Eye (tissue), 1 donor: ENCODE measurements at regions not wholly inside any gene's neighbourhood (a gene's known extent, or its start where the extent isn't known, plus 50 kb on each side); places are given as distances from the start of the nearest gene placed in this dataset.
"Not testable (repeated sequence)": the region's sequence is repeated elsewhere in the genome, so short reads cannot be mapped to it uniquely, and the experiment has no call there.

ENCODE experiments used
- DNase-seq: peaks from one replicate; pipeline ENCODE4 v3.0.0-alpha.2; 2015

- DNase-seq: no peak
These were observed 134.1 kb upstream of the ZNF462 start for GRCh38 chr9:106728860-106729259.

- peak; percentile 20 for DNase-seq
These were observed 131.1 kb upstream of the ZNF462 start for GRCh38 chr9:106731910-106732309.

GRCh38 chr9:106733828-106734380 is 129.1 kb upstream of the ZNF462 start:
- DNase-seq: no peak

- no peak for DNase-seq
These were observed 125.5 kb upstream of the ZNF462 start for GRCh38 chr9:106737516-106737915.

- DNase-seq: no peak
These were observed 124.9 kb upstream of the ZNF462 start for GRCh38 chr9:106738109-106738508.

GRCh38 chr9:106745457-106745856 is 117.5 kb upstream of the ZNF462 start:
- DNase-seq: no peak

- DNase-seq: no peak
These were observed 117.1 kb upstream of the ZNF462 start for GRCh38 chr9:106745876-106746275.

- DNase-seq: no peak
These were observed 111.3 kb upstream of the ZNF462 start for GRCh38 chr9:106751681-106752080.

GRCh38 chr9:106752581-106752980 is 110.4 kb upstream of the ZNF462 start:
- no peak for DNase-seq

GRCh38 chr9:106753155-106753671 is 109.8 kb upstream of the ZNF462 start:
- no peak for DNase-seq

- no peak for DNase-seq
These were observed 107.2 kb upstream of the ZNF462 start for GRCh38 chr9:106755736-106756135.

- no peak for DNase-seq
These were observed 105.5 kb upstream of the ZNF462 start for GRCh38 chr9:106757514-106757913.

GRCh38 chr9:106758911-106759310 is 104.1 kb upstream of the ZNF462 start:
- no peak for DNase-seq

- DNase-seq: no peak
These were observed 101.5 kb upstream of the ZNF462 start for GRCh38 chr9:106761493-106761892.

- DNase-seq: no peak
These were observed 96.3 kb upstream of the ZNF462 start for GRCh38 chr9:106766616-106767015.

- no peak for DNase-seq
These were observed 93.6 kb upstream of the ZNF462 start for GRCh38 chr9:106769331-106769730.

- no peak for DNase-seq
These were observed 91.4 kb upstream of the ZNF462 start for GRCh38 chr9:106771608-106772007.

- DNase-seq: no peak
These were observed 90.3 kb upstream of the ZNF462 start for GRCh38 chr9:106772523-106773290.

- no peak for DNase-seq
These were observed 89.2 kb upstream of the ZNF462 start for GRCh38 chr9:106773750-106774149.

- DNase-seq: no peak
These were observed 87.0 kb upstream of the ZNF462 start for GRCh38 chr9:106775960-106776359.

- DNase-seq: no peak
These were observed 83.2 kb upstream of the ZNF462 start for GRCh38 chr9:106779796-106780195.

GRCh38 chr9:106783121-106783520 is 79.8 kb upstream of the ZNF462 start:
- DNase-seq: no peak

GRCh38 chr9:106784076-106784475 is 78.9 kb upstream of the ZNF462 start:
- peak; percentile 21 for DNase-seq

GRCh38 chr9:106785200-106785599 is 77.8 kb upstream of the ZNF462 start:
- no peak for DNase-seq

- not testable (repeated sequence) for DNase-seq
These were observed 74.9 kb upstream of the ZNF462 start for GRCh38 chr9:106788021-106788420.
